Stomach (tissue), 4 donors: ENCODE measurements at regions not wholly inside any gene's neighbourhood (a gene's known extent, or its start where the extent isn't known, plus 50 kb on each side); places are given as distances from the start of the nearest gene placed in this dataset.

ENCODE experiments used
- EP300 ChIP-seq: sonication (generic); formaldehyde crosslinking; IDR thresholded peaks from one replicate; pipeline ENCODE4 v1.6.1; 2017; ENCODE audit warnings: antibody characterized with exemption
- POLR2A ChIP-seq, 4 donors: fragments of 450-650 bp; IDR thresholded peaks; one replicate each; pipeline ENCODE4 v1.6.1; 2016; ENCODE audit warnings: antibody characterized with exemption in 4 of 4, control low read depth in 2 of 4, mild to moderate bottlenecking in 1 of 4, moderate library complexity in 1 of 4
- POLR2AphosphoS5 ChIP-seq, 3 donors: sonication (generic); formaldehyde crosslinking; IDR thresholded peaks; one replicate each; pipeline ENCODE4 v1.6.1; 2016; ENCODE audit warnings: antibody characterized with exemption in 3 of 3
- TF ChIP-seq, protein P1 (sequence below), 7 experiments: fragments of 450-650 bp in 4 of 7; fragments of 200-600 bp in 3 of 7; sonication (generic) in 3 of 7; IDR thresholded peaks; one replicate each; pipeline ENCODE4 v1.5.1; 2016 to 2019; ENCODE audit warnings: antibody characterized with exemption in 7 of 7, control low read depth in 2 of 7, mild to moderate bottlenecking in 1 of 7

DNA sequence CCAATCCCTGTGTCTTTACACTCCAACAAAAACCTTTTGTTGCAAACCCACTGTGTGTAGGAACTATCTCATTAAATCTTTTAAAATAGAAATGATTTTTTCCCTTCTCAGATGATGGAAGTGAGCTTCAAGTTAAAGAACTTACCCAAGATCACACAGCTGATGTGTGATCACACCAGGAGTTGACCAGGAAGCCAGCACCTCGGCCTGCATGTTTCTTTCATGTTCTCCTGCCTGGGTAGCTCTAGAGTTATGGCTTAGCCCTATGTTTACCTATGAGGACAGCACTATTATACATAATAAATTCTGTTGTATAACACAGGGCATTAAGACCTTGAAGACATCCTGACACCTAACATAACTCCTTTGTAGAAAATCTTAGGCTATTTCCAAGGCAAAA lies 132.1 kb upstream of the KLHL25 start:
- no peak for TF ChIP-seq POLR2A (IDR thresholded peaks at IDR 0.05)
- TF ChIP-seq, protein P1, sequence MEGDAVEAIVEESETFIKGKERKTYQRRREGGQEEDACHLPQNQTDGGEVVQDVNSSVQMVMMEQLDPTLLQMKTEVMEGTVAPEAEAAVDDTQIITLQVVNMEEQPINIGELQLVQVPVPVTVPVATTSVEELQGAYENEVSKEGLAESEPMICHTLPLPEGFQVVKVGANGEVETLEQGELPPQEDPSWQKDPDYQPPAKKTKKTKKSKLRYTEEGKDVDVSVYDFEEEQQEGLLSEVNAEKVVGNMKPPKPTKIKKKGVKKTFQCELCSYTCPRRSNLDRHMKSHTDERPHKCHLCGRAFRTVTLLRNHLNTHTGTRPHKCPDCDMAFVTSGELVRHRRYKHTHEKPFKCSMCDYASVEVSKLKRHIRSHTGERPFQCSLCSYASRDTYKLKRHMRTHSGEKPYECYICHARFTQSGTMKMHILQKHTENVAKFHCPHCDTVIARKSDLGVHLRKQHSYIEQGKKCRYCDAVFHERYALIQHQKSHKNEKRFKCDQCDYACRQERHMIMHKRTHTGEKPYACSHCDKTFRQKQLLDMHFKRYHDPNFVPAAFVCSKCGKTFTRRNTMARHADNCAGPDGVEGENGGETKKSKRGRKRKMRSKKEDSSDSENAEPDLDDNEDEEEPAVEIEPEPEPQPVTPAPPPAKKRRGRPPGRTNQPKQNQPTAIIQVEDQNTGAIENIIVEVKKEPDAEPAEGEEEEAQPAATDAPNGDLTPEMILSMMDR (IDR thresholded peaks at IDR 0.05): no peak
- no peak for TF ChIP-seq POLR2AphosphoS5 (IDR thresholded peaks at IDR 0.05)
- TF ChIP-seq EP300: no peak
